Pons (tissue), 1 donor: ENCODE measurements at regions not wholly inside any gene's neighbourhood (a gene's known extent, or its start where the extent isn't known, plus 50 kb on each side); places are given as distances from the start of the nearest gene placed in this dataset.

Source experiments
- DNase-seq: peaks from one replicate; pipeline ENCODE4 v3.0.0-alpha.2; 2016; ENCODE audit warnings: low spot score

DNA sequence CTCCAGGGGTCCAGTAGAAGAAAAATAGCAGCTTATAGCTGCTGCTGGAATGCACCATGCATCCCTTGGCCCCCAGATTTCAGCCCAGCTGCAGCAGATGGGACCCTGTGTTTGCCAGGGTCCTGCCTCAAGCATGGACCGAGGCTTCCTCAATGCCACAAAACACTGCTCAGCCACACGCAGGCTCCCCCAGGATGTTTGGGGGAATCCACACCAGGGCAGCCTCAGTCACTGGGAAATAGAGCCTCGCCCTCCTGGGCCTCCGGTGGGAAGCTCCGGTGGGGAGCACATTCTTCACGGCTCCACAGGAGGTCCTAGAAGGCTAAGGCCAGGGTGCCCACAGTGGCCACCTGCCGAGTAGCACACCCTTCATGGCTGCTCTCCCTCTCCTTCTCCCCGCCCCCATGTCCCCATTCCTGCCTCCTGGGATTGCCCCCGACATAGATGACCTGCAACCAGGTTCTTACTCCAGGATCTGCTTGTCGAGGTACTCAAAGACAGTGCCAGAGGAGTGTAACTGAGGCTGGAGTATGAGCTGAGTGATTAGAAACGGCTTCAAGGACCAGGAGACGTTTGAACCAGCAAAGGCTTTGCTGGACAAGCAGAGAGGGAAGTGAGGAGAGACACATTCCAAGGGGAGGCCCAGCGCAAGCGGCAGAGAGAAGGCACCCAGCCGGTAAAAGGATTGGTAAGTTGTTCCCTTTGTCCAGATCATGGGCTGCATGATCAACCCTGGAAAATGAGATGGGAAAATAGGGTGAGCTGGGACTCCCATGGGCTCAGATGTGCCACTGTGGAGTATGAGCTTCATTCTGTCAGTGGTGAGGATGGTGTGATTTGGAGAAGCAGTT, 110.7 kb upstream of the UQCRFS1 start:
- DNase-seq, result no peak

DNA sequence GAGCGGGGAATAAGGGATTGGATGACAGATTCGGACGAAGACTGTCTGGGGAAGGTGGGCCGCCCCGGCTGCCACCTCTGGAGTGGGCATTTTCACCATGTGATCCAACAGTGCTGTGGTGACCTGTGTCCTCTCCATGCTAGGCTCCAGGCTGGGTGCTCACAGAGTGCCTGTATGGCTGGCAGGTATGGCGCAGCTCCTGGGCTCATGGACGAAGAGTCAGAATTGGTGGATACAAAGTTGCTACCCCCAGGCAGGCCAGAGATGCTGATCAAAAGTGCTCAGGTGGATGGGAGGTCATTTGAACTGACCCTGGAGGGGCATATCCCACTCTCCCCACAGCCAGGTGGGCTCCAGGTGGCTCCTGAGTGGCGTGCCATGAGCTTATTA, 111.3 kb upstream of the UQCRFS1 start:
- DNase-seq, result no peak

DNA sequence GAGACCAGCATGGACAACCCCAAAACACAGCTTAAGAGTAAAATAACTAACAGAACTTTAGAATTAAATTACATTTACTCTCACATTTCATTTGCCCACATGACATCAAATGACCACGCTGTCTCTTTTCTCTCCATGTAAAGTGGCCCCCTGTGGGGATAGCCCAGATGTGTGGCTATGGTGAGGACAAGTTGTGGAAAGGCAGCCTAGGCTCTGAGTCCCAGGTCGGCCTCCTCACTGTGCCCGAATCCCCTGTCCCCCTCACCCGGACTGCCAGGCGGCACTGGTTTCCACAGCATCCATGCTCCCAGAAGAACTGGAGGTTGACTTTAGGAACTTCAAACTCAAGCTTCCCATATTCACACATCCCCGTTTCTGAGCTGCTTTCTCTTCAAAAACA, 111.8 kb upstream of the UQCRFS1 start:
- no peak for DNase-seq

DNA sequence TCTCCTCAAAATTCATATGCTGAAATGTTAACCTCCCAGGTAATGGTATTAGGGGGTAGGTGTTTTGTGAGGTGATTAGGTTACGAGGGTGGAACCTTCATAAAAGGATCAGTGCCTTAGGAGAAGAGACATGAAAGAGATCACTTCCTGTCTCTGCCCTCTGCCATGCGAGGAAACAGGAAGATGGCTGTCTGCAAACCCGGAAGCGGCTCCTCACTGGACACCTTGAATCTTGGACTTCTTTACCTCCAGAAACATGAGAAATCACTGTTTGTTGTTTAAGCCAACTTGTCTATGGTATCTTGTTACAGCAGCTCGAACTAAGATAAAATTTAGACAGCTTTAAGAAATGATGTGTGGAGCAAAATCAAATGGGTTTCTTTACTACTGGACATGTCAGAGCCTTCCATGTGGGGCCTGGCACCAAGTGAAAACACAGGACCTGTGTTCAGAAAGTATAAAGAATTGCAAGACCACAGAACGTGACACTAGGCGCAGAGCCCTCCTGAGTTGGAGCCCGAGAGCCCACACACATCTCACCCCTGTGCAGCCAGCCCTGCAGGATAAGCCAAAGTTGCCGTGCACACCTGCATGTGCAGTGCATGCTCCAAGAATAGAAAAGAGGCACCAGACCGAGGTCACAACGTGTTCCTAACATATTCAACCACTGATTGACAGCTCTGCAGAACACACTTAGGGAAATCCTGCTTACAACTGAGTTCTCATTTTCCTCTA, 112.5 kb upstream of the UQCRFS1 start:
- no peak for DNase-seq

DNA sequence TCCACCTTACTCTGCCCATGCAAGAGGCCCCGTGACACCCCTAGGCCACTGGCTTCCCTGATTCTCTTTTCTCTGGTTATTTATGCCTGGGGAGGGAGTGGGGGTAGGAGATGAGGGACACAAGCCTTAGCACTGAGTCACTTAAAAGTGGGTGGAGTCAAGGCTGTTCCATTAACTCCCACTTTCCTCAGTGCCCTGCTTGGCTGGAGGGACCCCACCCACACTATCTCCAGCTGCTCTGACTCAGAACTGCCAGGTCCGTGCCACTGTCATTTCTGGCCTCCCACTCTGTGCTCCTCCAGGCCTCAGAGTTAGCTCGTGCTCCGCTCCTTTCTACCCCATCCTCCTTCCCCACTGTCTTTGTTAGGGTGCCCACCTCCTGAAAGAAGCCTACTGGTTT, 113.4 kb upstream of the UQCRFS1 start:
- DNase-seq, result no peak

DNA sequence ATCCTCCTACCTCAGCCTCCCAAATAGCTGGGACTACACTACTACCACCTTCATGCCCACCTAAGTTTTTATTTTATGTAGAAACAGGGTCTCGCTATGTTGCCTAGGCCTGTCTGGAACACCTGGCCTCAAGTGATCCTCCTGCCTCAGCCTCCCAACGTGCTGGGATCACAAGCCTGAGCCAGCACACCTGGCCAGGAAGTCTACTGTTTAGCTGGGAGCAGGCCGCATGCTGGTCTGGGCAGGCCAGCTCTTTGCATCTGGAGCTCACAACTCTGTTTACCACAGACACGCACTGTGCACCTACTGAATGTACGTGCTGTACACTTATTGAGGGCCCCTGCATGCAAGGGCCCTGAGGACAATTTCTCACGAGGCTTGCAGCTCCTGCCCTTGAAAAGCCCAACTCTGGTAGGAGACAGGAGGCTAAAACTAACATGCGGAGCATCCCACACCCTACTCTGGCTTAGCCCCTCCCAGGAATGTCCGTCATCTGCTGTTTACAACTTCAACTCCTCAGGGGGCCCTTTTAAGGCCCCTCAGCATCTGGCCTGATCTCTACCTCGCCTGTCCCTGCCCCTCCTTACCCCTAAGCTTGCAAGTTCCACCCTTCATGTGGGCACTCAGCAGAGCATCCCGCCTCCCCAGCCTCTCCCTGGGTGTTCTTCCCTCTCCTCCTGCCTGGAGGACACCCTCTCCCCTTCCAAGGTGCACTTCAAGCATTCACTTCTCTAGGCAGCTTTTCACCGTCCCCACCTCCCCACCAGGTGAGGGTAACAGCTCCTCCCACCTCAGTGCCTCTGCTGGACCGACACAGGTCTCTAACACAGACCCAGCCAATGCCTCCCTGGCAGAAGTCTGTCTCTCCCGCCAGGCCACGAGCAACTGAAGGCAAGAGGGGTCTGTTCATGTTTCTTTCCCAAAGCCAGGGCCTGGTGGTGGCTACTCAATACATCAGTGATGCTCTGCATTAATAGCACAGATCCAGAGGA, 114.2 kb upstream of the UQCRFS1 start:
- DNase-seq, result no peak

DNA sequence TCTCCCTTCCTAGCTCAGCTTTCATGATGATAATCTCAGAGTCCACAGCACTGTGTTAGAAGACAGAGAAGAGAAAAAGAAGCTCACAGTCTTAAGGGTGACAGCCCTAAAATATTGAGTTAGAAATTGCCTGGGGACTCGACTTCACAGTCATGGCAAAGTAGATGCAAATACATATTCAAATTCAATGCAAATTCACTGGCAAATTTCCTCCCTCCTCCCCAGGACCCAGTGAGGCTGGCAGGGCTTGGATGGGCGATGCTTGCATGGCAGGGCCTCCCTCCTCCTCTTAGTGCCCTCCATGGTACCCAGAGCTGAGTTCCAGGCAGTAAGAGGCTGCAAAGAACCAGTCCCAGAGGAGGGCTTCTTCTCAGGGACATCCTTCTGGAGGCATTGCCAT, 115.6 kb upstream of the UQCRFS1 start:
- DNase-seq, result no peak

DNA sequence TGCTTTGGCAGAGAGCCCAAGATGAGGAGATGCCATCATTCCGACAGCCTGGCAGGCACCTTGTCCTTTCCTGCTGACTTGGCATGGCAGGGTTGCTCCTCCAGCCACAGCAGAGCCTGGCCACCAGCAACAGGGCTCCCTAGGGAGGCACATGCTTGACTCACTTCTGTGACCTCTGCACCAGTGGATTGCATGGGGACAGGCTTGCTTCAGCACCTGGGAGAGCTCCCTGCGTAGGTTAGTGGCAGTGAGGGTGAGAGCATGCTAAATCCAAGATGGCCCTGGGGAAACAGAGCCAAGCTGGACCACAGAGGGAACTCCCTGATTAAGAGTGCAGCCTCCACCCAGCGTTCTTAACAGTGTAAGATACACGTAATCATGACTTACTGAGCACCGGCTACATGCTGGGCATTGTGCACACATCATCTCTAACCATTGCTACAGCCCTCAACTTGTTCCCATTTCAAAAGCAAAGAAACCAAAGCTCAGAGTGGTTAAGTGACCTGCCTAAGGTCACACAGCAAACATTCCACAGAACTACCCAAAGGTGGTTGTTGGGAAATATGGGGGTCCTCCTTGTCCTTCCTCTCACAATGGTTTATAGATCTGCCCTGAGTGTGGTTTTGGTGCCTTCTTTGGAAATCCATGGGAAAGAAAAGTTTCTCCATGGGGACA, 116.6 kb upstream of the UQCRFS1 start:
- DNase-seq, result no peak

DNA sequence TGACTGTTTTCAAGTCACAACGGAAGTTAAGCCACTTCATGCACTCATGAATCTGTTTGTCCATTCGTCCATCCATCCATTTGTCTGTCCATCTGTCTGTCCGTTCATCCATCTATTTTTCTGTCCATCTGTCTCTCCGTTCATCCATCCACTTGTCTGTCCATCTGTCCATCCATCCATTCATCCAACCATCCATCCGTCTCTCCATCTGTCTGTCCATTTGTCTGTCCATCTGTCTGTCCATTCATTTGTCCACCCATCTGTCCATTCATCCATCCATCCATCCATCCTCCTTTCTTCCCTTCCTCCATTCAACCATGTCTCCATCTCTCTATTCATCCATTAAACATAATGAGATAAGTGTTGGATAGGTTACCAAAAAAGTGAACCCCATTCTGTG, 123.5 kb upstream of the UQCRFS1 start:
- DNase-seq, result no peak

DNA sequence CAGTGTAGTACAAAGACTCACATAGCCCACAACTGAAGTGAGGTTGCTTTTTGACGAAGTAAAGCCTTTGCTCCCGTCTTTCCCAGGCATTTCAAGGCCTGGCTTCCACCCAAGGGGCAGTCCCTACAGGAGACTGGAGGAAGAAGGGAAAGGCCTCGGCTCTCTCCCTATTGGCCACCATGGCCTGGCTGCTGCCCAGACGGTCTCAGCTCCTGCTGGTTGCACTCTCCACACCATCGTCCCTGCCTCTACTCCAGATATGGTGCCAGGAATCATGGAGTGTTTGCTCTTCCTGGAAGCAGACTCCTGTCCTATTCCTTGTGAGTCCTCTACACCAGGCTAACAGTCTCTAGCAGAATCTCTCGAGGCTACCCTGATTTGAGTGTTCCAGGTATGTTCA, 124.1 kb upstream of the UQCRFS1 start:
- DNase-seq, result no peak

DNA sequence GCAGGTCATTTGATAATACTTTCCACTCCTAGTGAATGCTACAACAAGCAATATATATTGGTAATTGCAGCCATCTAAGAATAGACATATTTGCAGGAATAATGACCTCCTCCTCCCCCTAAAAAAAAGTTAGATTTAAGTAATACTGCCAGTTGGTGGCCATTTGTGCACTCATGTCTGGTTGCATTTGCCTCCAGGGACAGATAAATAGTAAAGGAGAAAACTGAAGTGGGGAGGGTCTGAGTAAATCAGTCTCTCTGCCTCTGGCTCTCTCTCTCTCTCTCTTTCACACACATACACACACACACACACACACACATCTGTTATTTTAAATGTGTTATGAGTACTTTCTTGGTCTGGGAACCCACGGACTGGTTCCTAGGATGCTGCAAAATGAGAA, 125.5 kb upstream of the UQCRFS1 start:
- no peak for DNase-seq

DNA sequence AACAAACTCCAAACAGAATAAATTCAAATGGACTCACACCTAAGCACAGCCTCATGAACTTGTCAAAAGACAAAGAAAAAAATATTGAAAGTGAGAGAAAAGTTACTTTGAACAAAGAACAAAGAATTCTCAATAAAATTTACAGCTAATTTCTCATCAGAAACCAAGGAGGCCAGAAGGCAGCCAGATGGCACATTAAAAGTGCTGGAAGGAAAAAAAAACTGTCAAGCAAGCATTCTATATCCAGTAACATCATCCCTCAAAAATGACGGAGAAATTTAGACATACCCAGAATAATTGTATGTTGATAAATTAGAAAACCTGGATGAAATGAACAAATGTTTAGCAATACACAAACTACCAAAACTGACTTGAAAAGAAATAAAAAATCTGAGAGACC, 129.8 kb upstream of the UQCRFS1 start:
- DNase-seq, result no peak

DNA sequence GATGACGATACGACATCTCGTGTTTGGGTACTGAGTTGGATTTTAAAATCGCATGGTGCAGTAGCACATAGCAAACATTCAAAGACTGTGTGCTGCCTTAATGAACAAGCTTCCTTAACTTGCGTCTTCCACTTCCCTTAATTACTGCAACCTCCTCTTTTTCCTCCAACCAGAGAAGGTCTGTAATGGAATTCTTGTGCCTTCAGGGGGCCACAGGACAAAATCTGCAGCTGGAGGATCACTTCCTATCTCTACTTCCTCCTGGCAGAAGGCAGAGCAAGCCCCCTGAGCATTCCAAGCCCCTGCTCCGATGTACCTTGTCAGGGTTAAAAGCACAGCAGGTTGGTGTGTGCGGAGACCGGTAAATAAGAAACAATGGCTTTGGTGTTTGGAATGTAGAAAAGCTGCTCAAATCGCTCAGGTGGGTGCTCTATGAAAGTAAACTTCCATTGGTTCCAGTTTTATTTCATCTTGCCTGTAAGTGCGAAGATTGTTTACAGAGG, 151.3 kb upstream of the UQCRFS1 start:
- no peak for DNase-seq

DNA sequence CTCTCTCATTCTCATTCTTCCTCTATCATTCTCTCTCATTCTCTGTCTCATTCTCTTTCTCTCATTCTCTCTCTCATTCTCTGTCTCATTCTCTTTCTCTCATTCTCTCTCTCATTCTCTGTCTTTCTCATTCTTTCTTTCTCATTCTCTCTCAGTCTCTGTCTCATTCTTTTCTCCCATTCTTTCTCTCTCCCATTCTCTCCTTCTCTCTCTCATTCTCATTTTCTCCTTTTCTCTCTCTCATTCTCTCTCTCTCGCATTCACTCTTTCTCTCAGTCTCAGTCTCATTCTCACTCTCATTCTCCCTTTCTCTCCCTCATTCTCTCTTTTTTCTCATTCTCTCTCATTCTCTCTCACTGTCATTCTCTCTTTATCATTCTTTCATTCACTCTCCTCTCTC, 152.0 kb upstream of the UQCRFS1 start:
- DNase-seq, result no peak

DNA sequence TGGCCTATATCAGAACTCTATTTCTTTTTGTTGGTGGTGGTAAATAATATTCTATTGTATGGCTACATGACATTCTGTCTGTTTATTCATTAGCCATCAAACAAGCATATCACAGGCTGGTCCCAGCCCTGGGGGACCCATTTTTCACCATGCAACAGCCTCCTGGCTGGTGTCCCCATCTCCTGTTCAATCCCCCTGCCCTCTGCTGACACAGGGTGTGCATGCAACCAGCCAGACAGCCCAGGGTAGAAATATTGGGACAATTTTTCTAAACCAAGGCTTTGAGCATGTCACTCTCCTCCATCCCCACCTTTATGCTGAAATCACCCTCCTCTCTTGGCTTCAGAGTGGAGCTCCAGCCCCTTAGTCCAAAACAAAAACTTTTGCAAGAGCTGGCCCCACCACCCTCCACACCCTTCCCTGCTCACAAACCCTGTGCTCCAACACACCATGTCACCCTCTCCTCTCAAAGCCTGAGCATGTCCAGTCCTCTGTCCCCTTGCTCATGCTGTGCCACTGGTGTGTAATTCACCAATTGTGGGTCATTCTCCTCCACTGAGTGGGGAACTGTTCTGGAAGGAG, 153.0 kb upstream of the UQCRFS1 start:
- DNase-seq, result no peak

DNA sequence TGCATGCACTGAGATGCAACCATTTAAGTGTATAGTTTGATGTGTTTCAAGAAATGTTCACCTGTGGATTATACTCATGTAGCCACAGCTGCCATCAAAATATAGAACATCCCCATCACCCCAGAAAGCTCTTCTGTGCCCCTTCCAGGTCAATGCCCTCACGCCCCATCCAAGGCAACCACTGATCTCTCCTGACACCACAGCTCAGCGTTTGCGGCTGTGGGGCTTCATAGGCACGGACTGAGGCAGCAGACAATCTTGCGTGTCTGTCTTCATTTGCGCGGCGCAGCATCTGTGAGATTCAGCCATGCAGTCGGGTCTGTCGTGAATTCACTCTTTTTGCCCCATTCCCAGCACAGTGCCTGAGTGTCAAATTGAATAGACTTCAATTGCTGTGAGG, 153.8 kb upstream of the UQCRFS1 start:
- DNase-seq, result no peak

DNA sequence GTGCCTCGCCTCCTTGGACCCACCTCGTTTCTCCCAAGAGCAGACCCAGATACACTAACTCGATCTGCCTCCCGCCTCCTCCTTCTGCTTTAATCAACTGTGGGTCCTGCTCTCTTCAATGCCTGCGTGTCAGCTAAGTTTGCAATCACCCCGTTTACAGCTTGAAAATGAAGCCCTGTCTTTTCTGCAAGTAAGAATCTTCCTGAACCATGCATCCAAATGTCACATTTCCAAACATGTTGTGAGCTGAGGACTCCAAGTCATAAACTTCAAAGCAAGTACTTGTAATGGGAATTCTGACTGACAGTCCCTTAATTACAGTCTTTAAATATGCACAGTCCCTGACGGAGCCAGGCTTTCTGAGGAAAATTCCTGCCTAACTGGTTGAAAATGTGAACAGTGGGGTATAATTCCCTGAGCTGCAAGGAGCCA, 154.9 kb upstream of the UQCRFS1 start:
- DNase-seq, result no peak

DNA sequence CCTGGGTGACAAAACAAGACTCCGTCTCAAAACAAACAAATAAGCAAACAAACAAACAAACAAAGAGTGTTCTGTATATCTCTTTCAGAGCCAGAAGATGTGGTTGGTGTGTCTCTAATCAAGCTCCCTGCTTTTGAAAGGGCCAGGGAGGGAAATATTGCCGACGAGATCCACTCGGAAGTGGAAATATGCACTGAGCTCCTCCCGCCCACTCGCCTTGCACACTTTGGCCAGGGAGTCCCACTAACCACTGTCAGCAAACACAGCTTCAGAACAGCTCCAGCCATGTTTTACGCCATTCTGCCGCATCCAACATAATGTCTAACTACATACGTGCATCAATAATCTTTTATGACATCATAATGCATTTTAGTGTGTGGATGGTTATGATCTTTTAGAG, 155.5 kb upstream of the VSTM2B start:
- DNase-seq, result no peak

DNA sequence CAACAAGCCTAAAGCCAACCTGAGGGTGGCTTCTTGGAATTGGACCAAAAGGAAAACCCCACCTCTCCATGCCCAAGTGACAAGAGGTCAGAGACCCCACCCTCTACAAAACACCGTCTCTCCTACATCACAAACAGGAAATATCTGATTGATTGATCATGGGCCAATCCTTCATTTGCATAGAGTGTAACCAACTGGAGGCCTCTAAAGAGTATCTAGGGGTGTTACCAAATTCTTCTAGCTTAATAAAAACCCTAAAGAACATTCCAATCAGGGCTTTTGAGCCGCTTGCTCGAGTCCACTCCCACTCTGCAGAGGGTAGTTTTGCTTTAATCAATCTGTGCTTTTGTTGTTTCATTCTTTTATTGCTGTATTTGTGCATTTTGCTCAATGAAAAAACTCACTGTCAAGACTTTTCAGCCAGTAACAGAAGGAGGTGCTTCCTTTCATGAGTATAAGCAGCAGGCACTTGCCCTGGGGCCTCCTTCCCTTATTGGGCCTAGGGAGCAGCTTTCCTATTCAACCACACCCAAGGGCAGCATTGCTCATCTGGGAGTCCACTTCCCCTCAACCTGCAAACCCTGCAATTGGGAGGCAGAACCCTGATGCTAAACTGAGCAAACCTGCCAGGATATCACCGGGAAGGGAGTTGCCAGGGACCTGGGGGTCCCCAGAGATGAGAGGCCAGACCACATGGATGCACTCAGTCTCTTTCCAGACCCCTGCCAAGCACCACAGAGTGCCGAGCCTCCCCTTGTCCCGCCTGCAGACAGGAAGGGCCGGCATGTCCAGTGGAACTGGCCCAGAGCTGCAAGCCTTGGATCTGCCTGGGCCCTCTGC, 154.3 kb upstream of the VSTM2B start:
- no peak for DNase-seq

DNA sequence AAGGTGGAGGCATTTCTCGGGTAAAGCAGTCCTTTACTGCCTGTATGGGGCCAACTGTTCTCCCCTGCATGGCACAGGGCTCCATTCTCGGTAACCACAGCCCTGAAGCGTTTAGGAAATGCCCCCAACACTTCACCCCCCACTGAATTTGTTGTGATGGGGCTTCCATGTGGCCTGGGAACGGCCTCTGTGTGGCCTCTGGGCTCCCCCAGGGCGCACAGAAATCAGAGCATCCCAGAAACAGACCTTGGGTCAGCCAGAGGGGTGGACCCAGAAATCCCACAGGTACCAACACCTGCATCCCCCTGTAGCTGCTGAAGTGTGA, 153.7 kb upstream of the VSTM2B start:
- DNase-seq, result no peak
